Prostate gland (tissue), 2 donors: ENCODE measurements at regions not wholly inside any gene's neighbourhood (a gene's known extent, or its start where the extent isn't known, plus 50 kb on each side); places are given as distances from the start of the nearest gene placed in this dataset.

ENCODE experiments used
- DNase-seq: peaks from one replicate; pipeline ENCODE4 v3.0.0-alpha.2; 2019; ENCODE audit warnings: low spot score
- H3K27ac ChIP-seq, 2 donors: fragments of 200-600 bp; sonication (generic); 2 replicates each; pipeline ENCODE4 v1.5.1; 2017 to 2019
- H3K27me3 ChIP-seq: fragments of 200-600 bp; sonication (generic); replicated peaks from 2 replicates; pipeline ENCODE4 v1.5.1; 2019; ENCODE audit not compliant: insufficient read depth
- H3K36me3 ChIP-seq, 2 donors: fragments of 200-600 bp; sonication (generic); 1 replicate in 1 of 2; 2 replicates in 1 of 2; pipeline versions ENCODE4 v1.5.1 to v1.8.1; 2017 to 2019
- H3K4me1 ChIP-seq: fragments of 200-600 bp; sonication (generic); replicated peaks from 2 replicates; pipeline ENCODE4 v1.5.1; 2019
- H3K4me3 ChIP-seq, 2 donors: fragments of 200-600 bp; sonication (generic); 2 replicates each; pipeline ENCODE4 v1.5.1; 2017 to 2019
- H3K9me3 ChIP-seq: fragments of 200-600 bp; sonication (generic); 2 replicates; pipeline ENCODE4 v1.5.1; 2017
- CTCF ChIP-seq, 4 experiments: fragments of 200-600 bp in 2 of 4; fragments of 450-650 bp in 2 of 4; sonication (generic) in 2 of 4; IDR thresholded peaks; 1 replicate in 3 of 4; 2 replicates in 1 of 4; pipeline ENCODE4 v1.5.1; 2016 to 2019; ENCODE audit warnings: antibody characterized with exemption in 4 of 4, mild to moderate bottlenecking in 2 of 4, moderate library complexity in 2 of 4
- POLR2A ChIP-seq: fragments of 450-650 bp; IDR thresholded peaks from one replicate; pipeline ENCODE4 v1.6.1; 2016; ENCODE audit warnings: antibody characterized with exemption, mild to moderate bottlenecking
- POLR2AphosphoS5 ChIP-seq: sonication (generic); formaldehyde crosslinking; IDR thresholded peaks from one replicate; pipeline ENCODE4 v1.6.1; 2017; ENCODE audit warnings: antibody characterized with exemption
- WGBS: methylation state at CpG from one replicate; pipeline ENCODE4 v1.1.5; 2018; 5-methylcytosine and 5-hydroxymethylcytosine counted together
- intact Hi-C: fragments of 100-400 bp; cut with DNase I; formaldehyde crosslinking; loops from one replicate; pipeline ENCODE4 v1.14.2; 2022

GRCh38 chr3:99506-99905 is 97.1 kb upstream of the CHL1 start:
- Histone ChIP-seq H3K27ac (no peak overlapping the region), H3K36me3 (no peaks in the 10 kb centered on the region), H3K27me3 (no peaks in the 10 kb centered on the region), H3K4me3 (no peak overlapping the region), H3K9me3 (no peaks in the 10 kb centered on the region), H3K4me1 (no peaks in the 10 kb centered on the region)
- intact Hi-C loops = no loop called here
- TF ChIP-seq CTCF (IDR thresholded peaks at IDR 0.05) (no peak), POLR2A (no peak), POLR2AphosphoS5 (no peak)
- 37% methylated on average over 5 of the region's 5 CpGs for WGBS
- no peak for DNase-seq

GRCh38 chr3:102484-102883 is 94.1 kb upstream of the CHL1 start:
- DNase-seq = no peak
- Histone ChIP-seq H3K27ac (no peak overlapping the region), H3K27me3 (no peaks in the 10 kb centered on the region), H3K9me3 (no peaks in the 10 kb centered on the region), H3K4me3 (no peak overlapping the region), H3K36me3 (no peaks in the 10 kb centered on the region), H3K4me1 (no peaks in the 10 kb centered on the region)
- TF ChIP-seq POLR2A (no peak), POLR2AphosphoS5 (no peak), CTCF (IDR thresholded peaks at IDR 0.05) (no peak)
- WGBS = 59% methylated on average over 4 of the region's 4 CpGs
- intact Hi-C loops = no loop called here

GRCh38 chr3:103991-104390 is 92.6 kb upstream of the CHL1 start:
- TF ChIP-seq POLR2A (no peak), CTCF (IDR thresholded peaks at IDR 0.05) (no peak), POLR2AphosphoS5 (no peak)
- 58% methylated on average over 2 of the region's 2 CpGs for WGBS
- no peaks in the 10 kb centered on the region for H3K36me3 ChIP-seq
- H3K27ac ChIP-seq = no peak overlapping the region
- intact Hi-C loops = no loop called here
- no peak overlapping the region for H3K4me3 ChIP-seq
- no peaks in the 10 kb centered on the region for H3K27me3 ChIP-seq
- no peaks in the 10 kb centered on the region for H3K9me3 ChIP-seq
- no peaks in the 10 kb centered on the region for H3K4me1 ChIP-seq
- DNase-seq = no peak

GRCh38 chr3:105585-105984 is 91.0 kb upstream of the CHL1 start:
- H3K27ac ChIP-seq = no peak overlapping the region
- H3K9me3 ChIP-seq = no peaks in the 10 kb centered on the region
- DNase-seq = no peak
- H3K4me1 ChIP-seq = no peaks in the 10 kb centered on the region
- 58% methylated on average over 5 of the region's 5 CpGs for WGBS
- intact Hi-C loops = no loop called here
- no peak overlapping the region for H3K4me3 ChIP-seq
- TF ChIP-seq POLR2AphosphoS5 (no peak), POLR2A (no peak), CTCF (IDR thresholded peaks at IDR 0.05) (no peak)
- H3K27me3 ChIP-seq = no peaks in the 10 kb centered on the region
- H3K36me3 ChIP-seq = no peaks in the 10 kb centered on the region

- Histone ChIP-seq H3K4me1 (no peaks in the 10 kb centered on the region), H3K27me3 (no peaks in the 10 kb centered on the region), H3K36me3 (no peaks in the 10 kb centered on the region), H3K27ac (no peak overlapping the region), H3K4me3 (no peak overlapping the region), H3K9me3 (no peaks in the 10 kb centered on the region)
- intact Hi-C loops = no loop called here
- whole genome bisulfite sequencing = 90% methylated on average over 2 of the region's 2 CpGs
- no peak for DNase-seq
- TF ChIP-seq CTCF (IDR thresholded peaks at IDR 0.05) (no peak), POLR2A (no peak), POLR2AphosphoS5 (no peak)
These were observed 89.9 kb upstream of the CHL1 start for GRCh38 chr3:106619-107018.
